ENCODE measurements at regions not wholly inside any gene's neighbourhood (a gene's known extent, or its start where the extent isn't known, plus 50 kb on each side); places are given as distances from the start of the nearest gene placed in this dataset.

DNA sequence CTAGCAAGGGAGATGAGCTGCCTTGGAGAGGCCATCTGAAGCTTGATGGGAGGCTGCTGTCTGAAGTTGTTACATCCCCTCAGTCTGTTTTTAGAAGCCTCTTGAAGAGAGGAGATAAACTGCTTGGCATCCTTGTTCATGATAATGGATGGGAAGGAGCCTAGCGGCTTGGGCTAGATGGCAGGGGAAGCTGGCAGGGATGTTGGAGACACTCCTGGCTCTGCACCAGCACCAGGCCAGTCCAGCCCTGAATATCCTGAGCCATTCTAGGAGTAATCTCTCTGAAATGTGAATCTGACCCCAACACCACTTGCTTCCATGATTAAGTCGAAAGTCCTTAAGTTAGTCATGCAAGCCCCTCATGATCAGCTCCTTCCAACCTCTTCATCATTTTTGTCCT is 310.5 kb downstream of the NSG2 start:
- DNase-seq, result no peak
- intact Hi-C loops (cut with DNase I), result no loop called here
- no peaks in the 10 kb centered on the region for H3K4me1 ChIP-seq (ENCODE audit: insufficient read depth)
- TF ChIP-seq EP300 (IDR thresholded peaks at IDR 0.05) (no peak), POLR2A (IDR thresholded peaks at IDR 0.05) (no peak)
- TF ChIP-seq, protein P1, sequence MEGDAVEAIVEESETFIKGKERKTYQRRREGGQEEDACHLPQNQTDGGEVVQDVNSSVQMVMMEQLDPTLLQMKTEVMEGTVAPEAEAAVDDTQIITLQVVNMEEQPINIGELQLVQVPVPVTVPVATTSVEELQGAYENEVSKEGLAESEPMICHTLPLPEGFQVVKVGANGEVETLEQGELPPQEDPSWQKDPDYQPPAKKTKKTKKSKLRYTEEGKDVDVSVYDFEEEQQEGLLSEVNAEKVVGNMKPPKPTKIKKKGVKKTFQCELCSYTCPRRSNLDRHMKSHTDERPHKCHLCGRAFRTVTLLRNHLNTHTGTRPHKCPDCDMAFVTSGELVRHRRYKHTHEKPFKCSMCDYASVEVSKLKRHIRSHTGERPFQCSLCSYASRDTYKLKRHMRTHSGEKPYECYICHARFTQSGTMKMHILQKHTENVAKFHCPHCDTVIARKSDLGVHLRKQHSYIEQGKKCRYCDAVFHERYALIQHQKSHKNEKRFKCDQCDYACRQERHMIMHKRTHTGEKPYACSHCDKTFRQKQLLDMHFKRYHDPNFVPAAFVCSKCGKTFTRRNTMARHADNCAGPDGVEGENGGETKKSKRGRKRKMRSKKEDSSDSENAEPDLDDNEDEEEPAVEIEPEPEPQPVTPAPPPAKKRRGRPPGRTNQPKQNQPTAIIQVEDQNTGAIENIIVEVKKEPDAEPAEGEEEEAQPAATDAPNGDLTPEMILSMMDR (IDR thresholded peaks at IDR 0.05), result no peak
- H3K36me3 ChIP-seq, result no peaks in the 10 kb centered on the region
- 88 to 97% (median 94%) methylated on average over 2 of the region's 2 CpGs for WGBS, 3 donors
- no peaks in the 10 kb centered on the region for H3K27me3 ChIP-seq
- no peak overlapping the region for H3K4me3 ChIP-seq
- H3K9me3 ChIP-seq, result no peaks in the 10 kb centered on the region
- no peak overlapping the region for H3K27ac ChIP-seq

DNA sequence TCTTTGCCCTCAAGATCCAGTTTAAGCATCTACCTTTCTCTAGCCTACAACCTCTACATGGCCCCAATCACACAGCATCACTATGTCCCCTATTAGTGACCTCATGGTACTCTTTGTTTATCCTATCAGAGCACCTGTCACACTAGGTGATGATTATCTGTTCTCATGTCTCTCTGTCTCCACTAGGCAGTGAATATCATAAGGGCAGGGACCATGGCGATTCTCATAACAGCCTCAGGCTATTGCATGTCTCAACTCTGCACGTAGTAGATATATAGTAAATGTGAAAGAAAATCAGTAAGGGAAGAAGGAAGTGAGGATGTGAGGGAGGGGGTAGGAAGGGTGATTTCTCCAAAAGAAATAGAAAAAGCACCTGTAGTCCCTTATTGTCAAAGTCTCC is 311.0 kb downstream of the NSG2 start:
- TF ChIP-seq POLR2A (IDR thresholded peaks at IDR 0.05) (no peak), EP300 (IDR thresholded peaks at IDR 0.05) (no peak)
- TF ChIP-seq, protein P1 (IDR thresholded peaks at IDR 0.05), result no peak

DNA sequence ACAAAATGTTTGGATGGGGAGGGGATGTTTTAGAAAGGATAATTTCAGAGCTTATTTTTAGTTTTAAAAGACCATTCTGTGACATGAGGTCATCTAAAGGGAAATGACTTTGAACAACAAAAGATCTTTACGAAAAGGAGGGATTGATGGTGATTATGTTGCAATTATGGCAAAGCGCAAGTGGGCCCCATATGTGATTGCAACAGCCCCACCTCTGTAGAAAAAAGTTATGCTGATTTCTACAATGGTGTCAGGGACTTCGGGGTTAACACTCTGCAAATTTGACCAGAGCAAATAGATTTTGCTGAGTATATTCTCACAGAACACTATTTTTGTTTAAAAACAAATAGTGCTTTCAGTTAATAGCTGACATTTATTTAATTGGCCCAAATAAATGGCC is 312.8 kb downstream of the NSG2 start:
- H3K9me3 ChIP-seq, result no peaks in the 10 kb centered on the region
- no peaks in the 10 kb centered on the region for H3K4me1 ChIP-seq (ENCODE audit: insufficient read depth)
- no peak for DNase-seq
- no peaks in the 10 kb centered on the region for H3K27me3 ChIP-seq
- H3K27ac ChIP-seq, result no peak overlapping the region
- no peaks in the 10 kb centered on the region for H3K36me3 ChIP-seq
- intact Hi-C loops (cut with DNase I), result no loop called here
- 65 to 74% (median 67%) methylated on average over 3 of the region's 3 CpGs for WGBS, 3 donors
- H3K4me3 ChIP-seq, result no peak overlapping the region
- no peak for TF ChIP-seq POLR2A (IDR thresholded peaks at IDR 0.05)
- TF ChIP-seq, protein P1 (IDR thresholded peaks at IDR 0.05), result no peak
- no peak for TF ChIP-seq EP300 (IDR thresholded peaks at IDR 0.05)

More for the DNA sequence above, 311.0 kb downstream of the NSG2 start:
- intact Hi-C loops (cut with DNase I), result no loop called here
- no peaks in the 10 kb centered on the region for H3K9me3 ChIP-seq
- no peak overlapping the region for H3K27ac ChIP-seq
- no peaks in the 10 kb centered on the region for H3K27me3 ChIP-seq
- H3K4me3 ChIP-seq, result no peak overlapping the region
- no peak for DNase-seq
- WGBS, 3 donors, result 80 to 86% (median 85%) methylated on average over 2 of the region's 2 CpGs
- H3K36me3 ChIP-seq, result no peaks in the 10 kb centered on the region
- H3K4me1 ChIP-seq (ENCODE audit: insufficient read depth), result no peaks in the 10 kb centered on the region

DNA sequence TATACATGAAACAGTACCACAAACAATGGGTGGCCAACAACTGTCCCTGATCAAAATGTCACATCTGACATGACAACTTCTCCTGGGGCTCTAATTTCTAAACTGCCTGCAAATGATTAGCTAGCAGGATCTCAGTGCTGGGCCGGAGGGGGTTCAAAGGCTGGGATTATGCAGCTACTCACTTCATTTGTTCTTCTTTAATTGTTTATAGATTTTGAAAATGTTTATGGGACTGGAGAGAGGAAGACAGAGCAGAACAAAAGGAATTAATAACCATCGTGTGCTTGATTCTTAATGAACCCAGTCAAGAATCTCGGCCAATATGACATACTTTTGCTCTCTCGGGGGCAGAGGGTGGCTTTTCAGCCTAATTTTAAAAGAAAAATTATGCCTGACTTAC is 313.6 kb downstream of the NSG2 start:
- Histone ChIP-seq H3K9me3 (no peaks in the 10 kb centered on the region), H3K27ac (no peak overlapping the region), H3K27me3 (no peaks in the 10 kb centered on the region), H3K4me1 (ENCODE audit: insufficient read depth) (no peaks in the 10 kb centered on the region), H3K36me3 (no peaks in the 10 kb centered on the region), H3K4me3 (no peak overlapping the region)
- 65 to 81% (median 73%) methylated on average over 4 of the region's 4 CpGs for WGBS, 3 donors
- DNase-seq, result no peak
- intact Hi-C loops (cut with DNase I), result no loop called here
- TF ChIP-seq, protein P1 (IDR thresholded peaks at IDR 0.05), result no peak
- TF ChIP-seq EP300 (IDR thresholded peaks at IDR 0.05) (no peak), POLR2A (IDR thresholded peaks at IDR 0.05) (no peak)

DNA sequence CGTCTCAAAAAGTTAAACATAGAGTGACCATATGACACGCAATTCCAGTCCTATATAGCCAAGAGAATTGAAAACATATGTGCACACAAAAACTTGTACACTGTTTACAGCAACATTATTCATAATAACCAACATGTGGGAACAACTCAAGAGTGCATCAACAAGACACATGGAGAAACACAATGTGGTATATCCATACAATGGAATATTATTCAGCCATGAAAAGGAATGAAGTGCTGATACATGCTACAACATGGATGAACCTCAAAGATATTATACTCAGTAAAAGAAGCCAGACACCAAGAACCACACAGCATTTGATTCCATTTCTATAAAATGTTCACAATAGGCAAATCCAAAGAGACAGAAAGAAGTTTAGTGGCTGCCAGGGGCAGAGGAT is 317.0 kb downstream of the NSG2 start:
- TF ChIP-seq EP300 (IDR thresholded peaks at IDR 0.05) (no peak), POLR2A (IDR thresholded peaks at IDR 0.05) (no peak)
- TF ChIP-seq, protein P1 (IDR thresholded peaks at IDR 0.05), result no peak
- no peaks in the 10 kb centered on the region for H3K36me3 ChIP-seq
- no peak overlapping the region for H3K27ac ChIP-seq
- intact Hi-C loops (cut with DNase I), result no loop called here
- H3K27me3 ChIP-seq, result no peaks in the 10 kb centered on the region
- no peaks in the 10 kb centered on the region for H3K9me3 ChIP-seq
- H3K4me1 ChIP-seq (ENCODE audit: insufficient read depth), result no peaks in the 10 kb centered on the region
- H3K4me3 ChIP-seq, result no peak overlapping the region
- 79 to 92% (median 89%) methylated on average over 2 of the region's 2 CpGs for WGBS, 3 donors
- DNase-seq, result no peak
